Neural cell (in vitro differentiated cells): ENCODE measurements at regions not wholly inside any gene's neighbourhood (a gene's known extent, or its start where the extent isn't known, plus 50 kb on each side); places are given as distances from the start of the nearest gene placed in this dataset.

ENCODE experiments used
- H2AFZ ChIP-seq: fragments of 200-600, 300-800 bp; sonication (generic), shearing (Covaris generic); 2 replicates; pipeline ENCODE4 v1.6.0; 2014; ENCODE audit warnings: low read depth, mild to moderate bottlenecking, antibody characterized with exemption, low read length, moderate library complexity
- H3F3A ChIP-seq: fragments of 200-600 bp; shearing (Covaris generic); 2 replicates; pipeline ENCODE4 v1.6.1; 2016; ENCODE audit warnings: mild to moderate bottlenecking, moderate library complexity, mixed read lengths, antibody characterized with exemption, low read length; ENCODE audit not compliant: insufficient read depth, poor library complexity, severe bottlenecking
- H3K27ac ChIP-seq: fragments of 200-600, 300-800 bp; sonication (generic), shearing (Covaris generic); 2 replicates; pipeline ENCODE4 v1.5.1; 2014; ENCODE audit warnings: mild to moderate bottlenecking, low read length, moderate library complexity
- H3K27me3 ChIP-seq: fragments of 300-800, 200-600 bp; sonication (generic), shearing (Covaris generic); 2 replicates; pipeline ENCODE4 v1.6.0; 2014; ENCODE audit warnings: mild to moderate bottlenecking, low read depth, low read length, moderate library complexity; ENCODE audit not compliant: insufficient read depth
- H3K36me3 ChIP-seq: fragments of 300-800, 200-600 bp; sonication (generic), shearing (Covaris generic); 2 replicates; pipeline ENCODE4 v1.5.1; 2014; ENCODE audit warnings: mild to moderate bottlenecking, antibody characterized with exemption, low read length, moderate library complexity; ENCODE audit not compliant: insufficient read depth
- H3K4me2 ChIP-seq: fragments of 300-800, 200-600 bp; sonication (generic), shearing (Covaris generic); 2 replicates; pipeline ENCODE4 v1.6.0; 2014; ENCODE audit warnings: mild to moderate bottlenecking, low read length
- H3K4me3 ChIP-seq: fragments of 300-800, 200-600 bp; sonication (generic), shearing (Covaris generic); 2 replicates; pipeline ENCODE4 v1.5.1; 2014; ENCODE audit warnings: mild to moderate bottlenecking, low read length, moderate library complexity
- H3K79me2 ChIP-seq: fragments of 200-600 bp; shearing (Covaris generic); replicated peaks from 2 replicates; pipeline ENCODE4 v1.6.0; 2014; ENCODE audit warnings: mild to moderate bottlenecking, low read length, moderate library complexity; ENCODE audit not compliant: insufficient read depth
- H3K9ac ChIP-seq: fragments of 300-800, 200-600 bp; sonication (generic), shearing (Covaris generic); 2 replicates; pipeline ENCODE4 v1.6.1; 2016; ENCODE audit warnings: mild to moderate bottlenecking, low read length, mixed read lengths
- H3K9me2 ChIP-seq: fragments of 200-600 bp; shearing (Covaris generic); 2 replicates; pipeline ENCODE4 v1.6.1; 2016; ENCODE audit warnings: mild to moderate bottlenecking, low read length, mixed read lengths; ENCODE audit not compliant: insufficient read depth
- H3K9me3 ChIP-seq: fragments of 200-600, 300-800 bp; sonication (generic), shearing (Covaris generic); 2 replicates; pipeline ENCODE4 v1.6.1; 2016; ENCODE audit warnings: mild to moderate bottlenecking, mixed run types, low read length, moderate library complexity, mixed read lengths
- H4K20me1 ChIP-seq: fragments of 200-600 bp; shearing (Covaris generic); 2 replicates; pipeline ENCODE4 v1.6.1; 2016; ENCODE audit warnings: mild to moderate bottlenecking, mixed run types; ENCODE audit not compliant: insufficient read depth
- EP300 ChIP-seq: fragments of 450-650 bp; conservative IDR thresholded peaks from 2 replicates; pipeline ENCODE4 v1.6.1; 2014; ENCODE audit warnings: antibody characterized with exemption, mild to moderate bottlenecking, moderate library complexity; ENCODE audit not compliant: poor library complexity, severe bottlenecking
- EZH2 ChIP-seq: fragments of 200-600, 300-800 bp; shearing (Covaris generic), sonication (generic); IDR thresholded peaks from 2 replicates; pipeline ENCODE4 v1.6.1; 2014; ENCODE audit warnings: antibody characterized with exemption, low read length, borderline replicate concordance, mild to moderate bottlenecking; ENCODE audit not compliant: insufficient read depth, poor library complexity, severe bottlenecking
- MXI1 ChIP-seq: fragments of 450-650 bp; conservative IDR thresholded peaks from 2 replicates; pipeline ENCODE4 v1.6.1; 2014; ENCODE audit warnings: antibody characterized with exemption, mild to moderate bottlenecking; ENCODE audit not compliant: poor library complexity, severe bottlenecking
- POLR2AphosphoS5 ChIP-seq: IDR thresholded peaks from 2 replicates; pipeline ENCODE4 v1.6.1; 2012
- RAD21 ChIP-seq: fragments of 450-650 bp; conservative IDR thresholded peaks from 2 replicates; pipeline ENCODE4 v1.6.1; 2014; ENCODE audit warnings: antibody characterized with exemption, mild to moderate bottlenecking, moderate library complexity
- SMC3 ChIP-seq: fragments of 450-650 bp; conservative IDR thresholded peaks from 2 replicates; pipeline ENCODE4 v1.6.1; 2014; ENCODE audit warnings: antibody characterized with exemption, mild to moderate bottlenecking, moderate library complexity; ENCODE audit not compliant: poor library complexity
- TAF1 ChIP-seq: IDR thresholded peaks from 2 replicates; pipeline ENCODE4 v1.6.1; 2012; ENCODE audit warnings: low read depth
- TF ChIP-seq, protein P1 (sequence below): fragments of 450-650 bp; IDR thresholded peaks from 2 replicates; pipeline ENCODE4 v1.5.1; 2014; ENCODE audit warnings: antibody characterized with exemption, mild to moderate bottlenecking, moderate library complexity; ENCODE audit not compliant: poor library complexity, severe bottlenecking
- TF ChIP-seq, protein P2 (sequence below): IDR thresholded peaks from 2 replicates; pipeline ENCODE4 v1.6.1; 2012; ENCODE audit warnings: borderline replicate concordance

GRCh38 chr14:29493849-29494248 is 433.8 kb downstream of the PRKD1 start:
- H3K79me2 ChIP-seq: no peaks in the 10 kb centered on the region
- no peaks in the 10 kb centered on the region for H3K9me3 ChIP-seq
- no peaks in the 10 kb centered on the region for H3F3A ChIP-seq
- no peak overlapping the region for H2AFZ ChIP-seq
- H4K20me1 ChIP-seq: no peaks in the 10 kb centered on the region
- H3K9ac ChIP-seq: no peak overlapping the region
- H3K9me2 ChIP-seq: no peaks in the 10 kb centered on the region
- TF ChIP-seq, protein P1, sequence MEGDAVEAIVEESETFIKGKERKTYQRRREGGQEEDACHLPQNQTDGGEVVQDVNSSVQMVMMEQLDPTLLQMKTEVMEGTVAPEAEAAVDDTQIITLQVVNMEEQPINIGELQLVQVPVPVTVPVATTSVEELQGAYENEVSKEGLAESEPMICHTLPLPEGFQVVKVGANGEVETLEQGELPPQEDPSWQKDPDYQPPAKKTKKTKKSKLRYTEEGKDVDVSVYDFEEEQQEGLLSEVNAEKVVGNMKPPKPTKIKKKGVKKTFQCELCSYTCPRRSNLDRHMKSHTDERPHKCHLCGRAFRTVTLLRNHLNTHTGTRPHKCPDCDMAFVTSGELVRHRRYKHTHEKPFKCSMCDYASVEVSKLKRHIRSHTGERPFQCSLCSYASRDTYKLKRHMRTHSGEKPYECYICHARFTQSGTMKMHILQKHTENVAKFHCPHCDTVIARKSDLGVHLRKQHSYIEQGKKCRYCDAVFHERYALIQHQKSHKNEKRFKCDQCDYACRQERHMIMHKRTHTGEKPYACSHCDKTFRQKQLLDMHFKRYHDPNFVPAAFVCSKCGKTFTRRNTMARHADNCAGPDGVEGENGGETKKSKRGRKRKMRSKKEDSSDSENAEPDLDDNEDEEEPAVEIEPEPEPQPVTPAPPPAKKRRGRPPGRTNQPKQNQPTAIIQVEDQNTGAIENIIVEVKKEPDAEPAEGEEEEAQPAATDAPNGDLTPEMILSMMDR: no peak
- TF ChIP-seq MXI1 (no peak), EZH2 (no peak), POLR2AphosphoS5 (no peak), SMC3 (no peak), TAF1 (no peak), EP300 (no peak), RAD21 (no peak)
- TF ChIP-seq, protein P2, sequence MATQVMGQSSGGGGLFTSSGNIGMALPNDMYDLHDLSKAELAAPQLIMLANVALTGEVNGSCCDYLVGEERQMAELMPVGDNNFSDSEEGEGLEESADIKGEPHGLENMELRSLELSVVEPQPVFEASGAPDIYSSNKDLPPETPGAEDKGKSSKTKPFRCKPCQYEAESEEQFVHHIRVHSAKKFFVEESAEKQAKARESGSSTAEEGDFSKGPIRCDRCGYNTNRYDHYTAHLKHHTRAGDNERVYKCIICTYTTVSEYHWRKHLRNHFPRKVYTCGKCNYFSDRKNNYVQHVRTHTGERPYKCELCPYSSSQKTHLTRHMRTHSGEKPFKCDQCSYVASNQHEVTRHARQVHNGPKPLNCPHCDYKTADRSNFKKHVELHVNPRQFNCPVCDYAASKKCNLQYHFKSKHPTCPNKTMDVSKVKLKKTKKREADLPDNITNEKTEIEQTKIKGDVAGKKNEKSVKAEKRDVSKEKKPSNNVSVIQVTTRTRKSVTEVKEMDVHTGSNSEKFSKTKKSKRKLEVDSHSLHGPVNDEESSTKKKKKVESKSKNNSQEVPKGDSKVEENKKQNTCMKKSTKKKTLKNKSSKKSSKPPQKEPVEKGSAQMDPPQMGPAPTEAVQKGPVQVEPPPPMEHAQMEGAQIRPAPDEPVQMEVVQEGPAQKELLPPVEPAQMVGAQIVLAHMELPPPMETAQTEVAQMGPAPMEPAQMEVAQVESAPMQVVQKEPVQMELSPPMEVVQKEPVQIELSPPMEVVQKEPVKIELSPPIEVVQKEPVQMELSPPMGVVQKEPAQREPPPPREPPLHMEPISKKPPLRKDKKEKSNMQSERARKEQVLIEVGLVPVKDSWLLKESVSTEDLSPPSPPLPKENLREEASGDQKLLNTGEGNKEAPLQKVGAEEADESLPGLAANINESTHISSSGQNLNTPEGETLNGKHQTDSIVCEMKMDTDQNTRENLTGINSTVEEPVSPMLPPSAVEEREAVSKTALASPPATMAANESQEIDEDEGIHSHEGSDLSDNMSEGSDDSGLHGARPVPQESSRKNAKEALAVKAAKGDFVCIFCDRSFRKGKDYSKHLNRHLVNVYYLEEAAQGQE: no peak
- no peak overlapping the region for H3K4me2 ChIP-seq
- no peaks in the 10 kb centered on the region for H3K27me3 ChIP-seq
- no peak overlapping the region for H3K27ac ChIP-seq
- no peaks in the 10 kb centered on the region for H3K36me3 ChIP-seq
- no peak overlapping the region for H3K4me3 ChIP-seq

DNA sequence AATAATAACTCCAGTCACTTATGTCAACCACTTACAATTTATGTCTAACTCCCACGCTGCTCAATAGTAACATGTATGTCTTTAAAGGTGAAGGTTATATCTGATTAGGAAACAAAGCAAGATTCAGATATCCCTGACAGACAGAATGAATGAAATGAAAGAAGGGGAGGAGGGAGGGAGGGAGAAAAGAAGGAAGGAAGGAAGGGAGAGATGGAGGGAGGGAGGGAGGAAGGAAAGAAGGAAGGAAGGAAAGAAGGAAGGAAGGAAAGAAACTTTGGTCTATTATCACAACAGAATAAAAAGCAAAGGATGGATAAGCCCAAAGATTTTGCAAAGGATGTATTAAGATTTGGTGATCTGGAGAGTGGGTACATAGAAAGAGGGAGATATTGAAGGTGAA is 433.3 kb downstream of the PRKD1 start:
- Histone ChIP-seq H3K9me2 (no peaks in the 10 kb centered on the region), H3K27me3 (no peaks in the 10 kb centered on the region), H3K4me3 (no peak overlapping the region), H3F3A (no peaks in the 10 kb centered on the region), H3K36me3 (no peaks in the 10 kb centered on the region), H3K79me2 (no peaks in the 10 kb centered on the region), H3K9ac (no peak overlapping the region), H3K4me2 (no peak overlapping the region), H4K20me1 (no peaks in the 10 kb centered on the region), H2AFZ (no peak overlapping the region), H3K9me3 (no peaks in the 10 kb centered on the region), H3K27ac (no peak overlapping the region)
- TF ChIP-seq TAF1 (no peak), SMC3 (no peak), RAD21 (no peak), POLR2AphosphoS5 (no peak), EZH2 (no peak), EP300 (no peak), MXI1 (no peak)
- TF ChIP-seq, protein P1: no peak
- TF ChIP-seq, protein P2: no peak
